GM12878 (cell line): ENCODE measurements at regions not wholly inside any gene's neighbourhood (a gene's known extent, or its start where the extent isn't known, plus 50 kb on each side); places are given as distances from the start of the nearest gene placed in this dataset.

ENCODE experiments used
- ATAC-seq: fragments of 200-7000 bp; cut with Tn5 transposase; 3 replicates; pipeline ENCODE4 v1.9.1; 2020; ENCODE audit warnings: mild to moderate bottlenecking, moderate library complexity
- BruUV-seq: library from RNA; stranded (reverse); fragments of 400-500 nt; replicated peaks from 2 replicates; lab custom pipeline; 2021; lab: Mats Ljungman, UMichigan
- CTCF ChIA-PET: fragments of 300-600 bp; sonication (Branson Sonifier 250); formaldehyde crosslinking; extraction: SDS; loops from one replicate; lab custom pipeline; 2021; ENCODE audit warnings: inconsistent platforms; lab: Yijun Ruan, JAX
- POLR2A ChIA-PET: fragments of 350-600 bp; formaldehyde crosslinking; extraction: SDS; loops from one replicate; lab custom pipeline; 2021; ENCODE audit warnings: inconsistent platforms; lab: Charles Lee
- RAD21 ChIA-PET: fragments of 300-600 bp; sonication (Branson Sonifier 250); formaldehyde crosslinking; loops from one replicate; lab custom pipeline; 2023; ENCODE audit warnings: antibody characterized with exemption; ENCODE audit not compliant: unreplicated experiment; lab: Charles Lee
- SMC1A ChIA-PET: fragments of 300-600 bp; sonication (Branson Sonifier 250); formaldehyde crosslinking; loops from one replicate; lab custom pipeline; 2023; ENCODE audit not compliant: unreplicated experiment, uncharacterized antibody; lab: Charles Lee
- DNase-seq: peaks from one replicate; pipeline ENCODE4 v3.0.0-alpha.2; 2011; ENCODE audit warnings: low read depth, low spot score
- FAIRE-seq: peaks from 3 replicates; lab custom pipeline; 2011; peaks lifted over from hg19 to GRCh38; lab: Jason Lieb, UNC
- H2AFZ ChIP-seq: 2 replicates; pipeline ENCODE4 v1.6.0; 2011; ENCODE audit warnings: low read depth, low read length, control low read depth; ENCODE audit not compliant: control insufficient read depth
- H3K27ac ChIP-seq: 2 replicates; pipeline ENCODE4 v1.5.1; 2011; ENCODE audit warnings: control low read depth; ENCODE audit not compliant: control insufficient read depth, insufficient read depth
- H3K27me3 ChIP-seq, 2 experiments: replicated peaks in 1 of 2; 2 replicates each; pipeline versions ENCODE4 v1.6.0 to v1.6.1; 2011; ENCODE audit warnings: low read length in 1 of 2; ENCODE audit not compliant: control insufficient read depth in 2 of 2, insufficient read depth in 2 of 2
- H3K36me3 ChIP-seq, 2 experiments: 2 replicates each; pipeline ENCODE4 v1.5.1; 2011; ENCODE audit warnings: low read length in 1 of 2; ENCODE audit not compliant: control insufficient read depth in 2 of 2, insufficient read depth in 2 of 2
- H3K4me1 ChIP-seq: 2 replicates; pipeline ENCODE4 v1.6.1; 2011; ENCODE audit warnings: mild to moderate bottlenecking, low read length, moderate library complexity, mixed read lengths; ENCODE audit not compliant: control insufficient read depth, insufficient read depth
- H3K4me2 ChIP-seq: 2 replicates; pipeline ENCODE4 v1.6.0; 2011; ENCODE audit warnings: control low read depth; ENCODE audit not compliant: control insufficient read depth, insufficient read depth
- H3K4me3 ChIP-seq: fragments of 200-600 bp; sonication (generic); 2 replicates; pipeline ENCODE4 v1.5.1; 2016
- H3K79me2 ChIP-seq: 2 replicates; pipeline ENCODE4 v1.6.0; 2011; ENCODE audit warnings: low read length; ENCODE audit not compliant: control insufficient read depth, insufficient read depth
- H3K9ac ChIP-seq: 2 replicates; pipeline ENCODE4 v1.8.0; 2011; ENCODE audit warnings: low read length, control low read depth, mixed read lengths; ENCODE audit not compliant: control insufficient read depth, insufficient read depth
- H3K9me3 ChIP-seq: replicated peaks from 3 replicates; pipeline ENCODE4 v1.5.1; 2011; ENCODE audit warnings: mild to moderate bottlenecking, low read length; ENCODE audit not compliant: control insufficient read depth, insufficient read depth
- H4K20me1 ChIP-seq: 2 replicates; pipeline ENCODE4 v1.6.0; 2011; ENCODE audit not compliant: control insufficient read depth, insufficient read depth
- ASH2L ChIP-seq: fragments of 300-600, 200-600 bp; sonication (generic); IDR thresholded peaks from 2 replicates; pipeline ENCODE4 v1.6.1; 2017; ENCODE audit warnings: low read depth, mild to moderate bottlenecking, borderline replicate concordance
- CBFB ChIP-seq: IDR thresholded peaks from 2 replicates; pipeline ENCODE4 v1.6.1; 2016; ENCODE audit warnings: antibody characterized with exemption, low read depth
- EP300 ChIP-seq, 2 experiments: fragments of 150-350 bp in 1 of 2; IDR thresholded peaks; 2 replicates each; pipeline ENCODE4 v1.6.1; 2011 to 2012; ENCODE audit warnings: low read depth in 2 of 2, low read length in 2 of 2, borderline replicate concordance in 1 of 2, improper control_type of control experiment in 1 of 2, inconsistent platforms in 1 of 2; ENCODE audit not compliant: control insufficient read depth in 1 of 2
- MTA2 ChIP-seq: fragments of 450-650 bp; IDR thresholded peaks from 2 replicates; pipeline ENCODE4 v1.6.1; 2016; ENCODE audit warnings: low read depth, mild to moderate bottlenecking, moderate library complexity
- MYB ChIP-seq: fragments of 150-350 bp; IDR thresholded peaks from 2 replicates; pipeline ENCODE4 v1.6.1; 2014; ENCODE audit warnings: mild to moderate bottlenecking, low read depth, low read length, borderline replicate concordance
- NFYB ChIP-seq: IDR thresholded peaks from 2 replicates; pipeline ENCODE4 v1.6.1; 2011; ENCODE audit warnings: low read depth, mild to moderate bottlenecking, low read length, improper control_type of control experiment, moderate library complexity; ENCODE audit not compliant: insufficient read depth
- NRF1 ChIP-seq: conservative IDR thresholded peaks from 2 replicates; pipeline ENCODE4 v1.6.1; 2011; ENCODE audit warnings: mild to moderate bottlenecking, low read depth, low read length, improper control_type of control experiment
- RCOR1 ChIP-seq: conservative IDR thresholded peaks from 2 replicates; pipeline ENCODE4 v1.6.1; 2012; ENCODE audit warnings: low read depth, low read length, improper control_type of control experiment
- SMAD5 ChIP-seq: IDR thresholded peaks from 2 replicates; pipeline ENCODE4 v1.6.1; 2016; ENCODE audit warnings: antibody characterized with exemption, low read depth
- STAT3 ChIP-seq: IDR thresholded peaks from 2 replicates; pipeline ENCODE4 v1.6.1; 2011; ENCODE audit warnings: low read depth, low read length, improper control_type of control experiment
- WRNIP1 ChIP-seq: IDR thresholded peaks from 2 replicates; pipeline ENCODE4 v1.6.1; 2011; ENCODE audit warnings: low read depth, low read length, improper control_type of control experiment, borderline replicate concordance
- WGBS: methylation state at CpG from one replicate; pipeline ENCODE4 v1.1.6; 2016; ENCODE audit warnings: low lambda C conversion rate; ENCODE audit not compliant: insufficient replicate concordance, insufficient coverage; ENCODE audit errors: missing lambda C conversion rate; 5-methylcytosine and 5-hydroxymethylcytosine counted together
- in situ Hi-C: fragments of 300-500 bp; cut with MboI; formaldehyde crosslinking; loops from 9 replicates; pipeline ENCODE4 v1.14.3; 2018; ENCODE audit warnings: mixed read lengths
- intact Hi-C: fragments of 100-400 bp; cut with micrococcal nuclease; formaldehyde crosslinking; loops from one replicate; pipeline ENCODE4 v1.14.2; 2022; ENCODE audit not compliant: unreplicated experiment
- TF ChIP-seq, protein P1 (sequence below): IDR thresholded peaks from 2 replicates; pipeline ENCODE4 v1.6.1; 2011; ENCODE audit warnings: low read depth, mild to moderate bottlenecking, low read length, moderate library complexity, borderline replicate concordance; ENCODE audit errors: extremely low read depth
- TF ChIP-seq, protein P2 (sequence below): fragments of 450-650 bp; IDR thresholded peaks from 2 replicates; pipeline ENCODE4 v1.6.1; 2017; ENCODE audit warnings: mild to moderate bottlenecking, moderate library complexity

DNA sequence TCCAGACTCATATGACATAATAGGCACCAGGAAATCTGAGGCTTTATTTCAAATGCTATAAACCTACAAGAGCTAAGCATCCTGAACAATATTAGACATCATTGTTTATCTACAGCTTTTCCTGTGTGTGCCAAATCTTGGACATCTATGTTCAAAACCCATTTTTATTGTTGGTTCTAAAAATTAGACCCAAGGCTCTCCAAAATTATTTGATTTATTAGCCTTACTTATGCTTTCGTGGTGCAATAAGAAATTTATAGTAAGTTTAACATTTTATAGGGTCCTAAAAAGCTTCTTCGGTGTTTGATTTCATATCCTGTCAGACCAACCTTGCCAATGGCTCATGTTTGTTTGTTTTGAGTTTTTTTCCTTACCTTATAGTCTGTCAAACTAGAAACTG, 1014.5 kb upstream of the MANEA start:
- no peak overlapping the region for H3K27ac ChIP-seq
- no peak for FAIRE-seq
- ATAC-seq, result no peak
- in situ Hi-C loops, result no loop called here
- no peaks in the 10 kb centered on the region for H3K9me3 ChIP-seq
- H3K9ac ChIP-seq, result no peak overlapping the region
- H4K20me1 ChIP-seq, result no peaks in the 10 kb centered on the region
- 0% methylated on average over 2 of the region's 2 CpGs for WGBS
- H2AFZ ChIP-seq, result no peak overlapping the region
- CTCF ChIA-PET, result no interaction called here
- POLR2A ChIA-PET, result no interaction called here
- intact Hi-C loops, result no loop called here
- H3K4me2 ChIP-seq, result no peak overlapping the region
- H3K27me3 ChIP-seq, result no peaks in the 10 kb centered on the region
- DNase-seq, result no peak
- SMC1A ChIA-PET, result no interaction called here
- no peaks in the 10 kb centered on the region for H3K4me1 ChIP-seq
- RAD21 ChIA-PET, result no interaction called here
- no TSS peak for BruUV-seq
- no peaks in the 10 kb centered on the region for H3K79me2 ChIP-seq
- no peaks in the 10 kb centered on the region for H3K36me3 ChIP-seq
- no peak overlapping the region for H3K4me3 ChIP-seq
- TF ChIP-seq, protein P1, sequence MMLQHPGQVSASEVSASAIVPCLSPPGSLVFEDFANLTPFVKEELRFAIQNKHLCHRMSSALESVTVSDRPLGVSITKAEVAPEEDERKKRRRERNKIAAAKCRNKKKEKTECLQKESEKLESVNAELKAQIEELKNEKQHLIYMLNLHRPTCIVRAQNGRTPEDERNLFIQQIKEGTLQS, result no peak
- no peak for TF ChIP-seq MYB
- no peak for TF ChIP-seq RCOR1
- no peak for TF ChIP-seq ASH2L
- no peak for TF ChIP-seq SMAD5
- TF ChIP-seq EP300 (IDR thresholded peaks at IDR 0.05; ENCODE audit: borderline replicate concordance in 1 of 2, control insufficient read depth in 1 of 2, low read depth in 2 of 2, low read length in 2 of 2), result no peak
- TF ChIP-seq WRNIP1, result no peak
- no peak for TF ChIP-seq NFYB
- TF ChIP-seq MTA2, result no peak
- no peak for TF ChIP-seq NRF1
- TF ChIP-seq STAT3, result no peak
- TF ChIP-seq, protein P2, sequence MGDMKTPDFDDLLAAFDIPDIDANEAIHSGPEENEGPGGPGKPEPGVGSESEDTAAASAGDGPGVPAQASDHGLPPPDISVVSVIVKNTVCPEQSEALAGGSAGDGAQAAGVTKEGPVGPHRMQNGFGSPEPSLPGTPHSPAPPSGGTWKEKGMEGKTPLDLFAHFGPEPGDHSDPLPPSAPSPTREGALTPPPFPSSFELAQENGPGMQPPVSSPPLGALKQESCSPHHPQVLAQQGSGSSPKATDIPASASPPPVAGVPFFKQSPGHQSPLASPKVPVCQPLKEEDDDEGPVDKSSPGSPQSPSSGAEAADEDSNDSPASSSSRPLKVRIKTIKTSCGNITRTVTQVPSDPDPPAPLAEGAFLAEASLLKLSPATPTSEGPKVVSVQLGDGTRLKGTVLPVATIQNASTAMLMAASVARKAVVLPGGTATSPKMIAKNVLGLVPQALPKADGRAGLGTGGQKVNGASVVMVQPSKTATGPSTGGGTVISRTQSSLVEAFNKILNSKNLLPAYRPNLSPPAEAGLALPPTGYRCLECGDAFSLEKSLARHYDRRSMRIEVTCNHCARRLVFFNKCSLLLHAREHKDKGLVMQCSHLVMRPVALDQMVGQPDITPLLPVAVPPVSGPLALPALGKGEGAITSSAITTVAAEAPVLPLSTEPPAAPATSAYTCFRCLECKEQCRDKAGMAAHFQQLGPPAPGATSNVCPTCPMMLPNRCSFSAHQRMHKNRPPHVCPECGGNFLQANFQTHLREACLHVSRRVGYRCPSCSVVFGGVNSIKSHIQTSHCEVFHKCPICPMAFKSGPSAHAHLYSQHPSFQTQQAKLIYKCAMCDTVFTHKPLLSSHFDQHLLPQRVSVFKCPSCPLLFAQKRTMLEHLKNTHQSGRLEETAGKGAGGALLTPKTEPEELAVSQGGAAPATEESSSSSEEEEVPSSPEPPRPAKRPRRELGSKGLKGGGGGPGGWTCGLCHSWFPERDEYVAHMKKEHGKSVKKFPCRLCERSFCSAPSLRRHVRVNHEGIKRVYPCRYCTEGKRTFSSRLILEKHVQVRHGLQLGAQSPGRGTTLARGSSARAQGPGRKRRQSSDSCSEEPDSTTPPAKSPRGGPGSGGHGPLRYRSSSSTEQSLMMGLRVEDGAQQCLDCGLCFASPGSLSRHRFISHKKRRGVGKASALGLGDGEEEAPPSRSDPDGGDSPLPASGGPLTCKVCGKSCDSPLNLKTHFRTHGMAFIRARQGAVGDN, result no peak
- no peak for TF ChIP-seq CBFB
- TF ChIP-seq, all 136 proteins: peak for 0
